Hepatocyte (in vitro differentiated cells): ENCODE measurements at regions not wholly inside any gene's neighbourhood (a gene's known extent, or its start where the extent isn't known, plus 50 kb on each side); places are given as distances from the start of the nearest gene placed in this dataset.

ENCODE experiments used
- DNase-seq: peaks from one replicate; pipeline ENCODE4 v3.0.0-alpha.2; 2016; ENCODE audit warnings: low spot score
- H2AFZ ChIP-seq: fragments of 200-600 bp; sonication (generic); 2 replicates; pipeline ENCODE4 v1.6.0; 2016; ENCODE audit warnings: antibody characterized with exemption, mild to moderate bottlenecking
- H3K27ac ChIP-seq: fragments of 200-600 bp; sonication (generic); 2 replicates; pipeline ENCODE4 v1.5.1; 2016; ENCODE audit warnings: mild to moderate bottlenecking
- H3K27me3 ChIP-seq: fragments of 200-600 bp; sonication (generic); 2 replicates; pipeline ENCODE4 v1.6.1; 2016
- H3K36me3 ChIP-seq: fragments of 200-600 bp; sonication (generic); replicated peaks from 2 replicates; pipeline ENCODE4 v1.5.1; 2016; ENCODE audit warnings: low read depth; ENCODE audit not compliant: insufficient read depth
- H3K4me1 ChIP-seq: fragments of 200-600 bp; sonication (generic); 2 replicates; pipeline ENCODE4 v1.5.1; 2016; ENCODE audit warnings: mild to moderate bottlenecking, moderate library complexity; ENCODE audit not compliant: insufficient read depth
- H3K4me2 ChIP-seq: fragments of 200-600 bp; sonication (generic); 2 replicates; pipeline ENCODE4 v1.6.0; 2016
- H3K4me3 ChIP-seq: fragments of 200-600 bp; sonication (generic); 2 replicates; pipeline ENCODE4 v1.5.1; 2016; ENCODE audit warnings: mild to moderate bottlenecking
- H3K79me2 ChIP-seq: fragments of 200-600 bp; sonication (generic); 2 replicates; pipeline ENCODE4 v1.6.0; 2017; ENCODE audit warnings: mild to moderate bottlenecking
- H3K9me2 ChIP-seq: fragments of 200-600 bp; sonication (generic); replicated peaks from 2 replicates; pipeline ENCODE4 v1.6.0; 2017; ENCODE audit warnings: mild to moderate bottlenecking; ENCODE audit not compliant: insufficient read depth
- H3K9me3 ChIP-seq: fragments of 200-600 bp; sonication (generic); 2 replicates; pipeline ENCODE4 v1.5.1; 2016; ENCODE audit warnings: low read depth, mild to moderate bottlenecking
- H4K20me1 ChIP-seq: fragments of 200-600 bp; sonication (generic); 2 replicates; pipeline ENCODE4 v1.6.0; 2016; ENCODE audit warnings: mild to moderate bottlenecking; ENCODE audit not compliant: insufficient read depth, poor library complexity, severe bottlenecking
- EZH2 ChIP-seq: fragments of 200-600 bp; sonication (generic); IDR thresholded peaks from 2 replicates; pipeline ENCODE4 v1.6.1; 2016; ENCODE audit warnings: antibody characterized with exemption, mild to moderate bottlenecking, borderline replicate concordance
- EZH2phosphoT487 ChIP-seq: fragments of 200-600 bp; sonication (generic); IDR thresholded peaks from one replicate; pipeline ENCODE4 v1.6.1; 2018; ENCODE audit warnings: antibody characterized with exemption, mild to moderate bottlenecking, low read depth, moderate library complexity; ENCODE audit not compliant: unreplicated experiment, severe bottlenecking
- WGBS: methylation state at CpG from one replicate; pipeline ENCODE4 v1.1.6; 2016; ENCODE audit warnings: low lambda C conversion rate; ENCODE audit errors: missing lambda C conversion rate; 5-methylcytosine and 5-hydroxymethylcytosine counted together
- TF ChIP-seq, protein P1 (sequence below): fragments of 200-600 bp; sonication (generic); IDR thresholded peaks from 2 replicates; pipeline ENCODE4 v1.5.1; 2016; ENCODE audit warnings: antibody characterized with exemption, mild to moderate bottlenecking; ENCODE audit not compliant: poor library complexity

DNA sequence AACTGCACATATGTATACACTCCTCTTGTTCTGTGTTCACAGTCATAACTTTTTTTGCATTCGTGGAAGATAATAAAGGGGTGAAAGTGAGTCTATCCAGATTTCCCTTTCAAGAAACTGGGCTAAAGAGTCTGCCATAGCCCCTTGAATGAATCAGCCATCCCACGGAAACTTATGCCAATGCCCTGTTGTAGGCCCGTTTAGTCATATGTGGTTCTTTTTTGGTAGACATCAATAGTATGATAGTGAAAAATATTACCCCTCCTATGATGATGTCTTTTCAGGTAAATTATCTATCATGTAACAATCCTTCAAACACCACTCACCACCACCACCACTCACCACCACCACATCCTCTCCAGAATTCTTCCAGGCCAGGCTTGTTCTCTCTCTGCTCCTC, 99.9 kb upstream of the MYLIP start:
- H4K20me1 ChIP-seq, result no peaks in the 10 kb centered on the region
- peaks cover 14% of the 10 kb centered on the region for H3K4me1 ChIP-seq
- H2AFZ ChIP-seq, result no peak overlapping the region
- WGBS, result 94% methylated on average over 3 of the region's 3 CpGs
- H3K9me2 ChIP-seq, result no peaks in the 10 kb centered on the region
- no peak overlapping the region for H3K4me3 ChIP-seq
- no peak overlapping the region for H3K4me2 ChIP-seq
- TF ChIP-seq EZH2 (no peak), EZH2phosphoT487 (no peak)
- TF ChIP-seq, protein P1, sequence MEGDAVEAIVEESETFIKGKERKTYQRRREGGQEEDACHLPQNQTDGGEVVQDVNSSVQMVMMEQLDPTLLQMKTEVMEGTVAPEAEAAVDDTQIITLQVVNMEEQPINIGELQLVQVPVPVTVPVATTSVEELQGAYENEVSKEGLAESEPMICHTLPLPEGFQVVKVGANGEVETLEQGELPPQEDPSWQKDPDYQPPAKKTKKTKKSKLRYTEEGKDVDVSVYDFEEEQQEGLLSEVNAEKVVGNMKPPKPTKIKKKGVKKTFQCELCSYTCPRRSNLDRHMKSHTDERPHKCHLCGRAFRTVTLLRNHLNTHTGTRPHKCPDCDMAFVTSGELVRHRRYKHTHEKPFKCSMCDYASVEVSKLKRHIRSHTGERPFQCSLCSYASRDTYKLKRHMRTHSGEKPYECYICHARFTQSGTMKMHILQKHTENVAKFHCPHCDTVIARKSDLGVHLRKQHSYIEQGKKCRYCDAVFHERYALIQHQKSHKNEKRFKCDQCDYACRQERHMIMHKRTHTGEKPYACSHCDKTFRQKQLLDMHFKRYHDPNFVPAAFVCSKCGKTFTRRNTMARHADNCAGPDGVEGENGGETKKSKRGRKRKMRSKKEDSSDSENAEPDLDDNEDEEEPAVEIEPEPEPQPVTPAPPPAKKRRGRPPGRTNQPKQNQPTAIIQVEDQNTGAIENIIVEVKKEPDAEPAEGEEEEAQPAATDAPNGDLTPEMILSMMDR, result no peak
- H3K9me3 ChIP-seq, result no peaks in the 10 kb centered on the region
- DNase-seq, result no peak
- no peaks in the 10 kb centered on the region for H3K36me3 ChIP-seq
- H3K27ac ChIP-seq, result no peak overlapping the region
- no peaks in the 10 kb centered on the region for H3K27me3 ChIP-seq
- H3K79me2 ChIP-seq, result no peaks in the 10 kb centered on the region

DNA sequence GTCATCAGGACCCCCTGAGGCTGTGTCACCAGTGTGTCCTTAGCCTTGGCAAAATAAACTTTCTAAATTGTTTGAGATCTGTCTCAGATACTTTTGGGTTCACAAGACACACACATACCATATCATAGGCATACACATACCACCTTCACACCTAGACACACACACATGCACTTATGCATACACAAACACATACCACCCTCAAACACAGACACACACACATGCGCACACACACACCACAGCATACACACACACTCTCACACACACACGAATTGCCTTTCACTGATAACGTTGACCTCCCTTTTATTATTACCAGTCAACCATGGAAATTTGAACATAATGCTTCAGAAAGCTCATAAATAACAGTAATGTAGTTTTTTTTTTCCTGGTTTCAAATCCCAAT, 108.6 kb upstream of the MYLIP start:
- DNase-seq, result no peak
- H3K4me2 ChIP-seq, result no peak overlapping the region
- no peak overlapping the region for H2AFZ ChIP-seq
- no peaks in the 10 kb centered on the region for H3K36me3 ChIP-seq
- H3K4me3 ChIP-seq, result no peak overlapping the region
- H4K20me1 ChIP-seq, result no peaks in the 10 kb centered on the region
- no peaks in the 10 kb centered on the region for H3K9me2 ChIP-seq
- no peaks in the 10 kb centered on the region for H3K9me3 ChIP-seq
- H3K79me2 ChIP-seq, result no peaks in the 10 kb centered on the region
- no peaks in the 10 kb centered on the region for H3K27me3 ChIP-seq
- no peaks in the 10 kb centered on the region for H3K4me1 ChIP-seq
- WGBS, result 88% methylated on average over 3 of the region's 3 CpGs
- TF ChIP-seq, protein P1, result no peak
- TF ChIP-seq EZH2, result no peak
- no peak for TF ChIP-seq EZH2phosphoT487
- no peak overlapping the region for H3K27ac ChIP-seq

DNA sequence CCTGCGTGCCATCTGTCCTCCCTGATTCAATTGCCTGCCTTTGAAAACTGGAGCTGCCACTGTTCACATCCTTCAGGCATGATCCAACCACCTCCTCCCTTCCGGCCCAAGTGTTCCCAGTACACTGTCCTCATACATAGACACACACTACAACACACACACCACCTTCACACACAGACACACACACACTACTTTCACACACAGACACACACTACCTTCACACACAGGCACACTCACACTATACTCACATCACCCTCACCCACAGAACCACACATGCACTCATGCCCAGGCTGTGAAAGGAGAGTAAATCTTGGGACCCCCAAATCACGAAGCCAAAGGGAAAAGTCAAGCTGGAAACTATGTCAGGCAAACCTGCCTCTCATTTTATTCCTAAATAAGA, 109.4 kb upstream of the MYLIP start:
- no peak overlapping the region for H2AFZ ChIP-seq

More for the DNA sequence above, 109.4 kb upstream of the MYLIP start:
- Histone ChIP-seq H3K4me3 (no peak overlapping the region), H4K20me1 (no peaks in the 10 kb centered on the region), H3K4me1 (no peaks in the 10 kb centered on the region), H3K27me3 (no peaks in the 10 kb centered on the region), H3K36me3 (no peaks in the 10 kb centered on the region), H3K79me2 (no peaks in the 10 kb centered on the region), H3K9me3 (no peaks in the 10 kb centered on the region), H3K27ac (no peak overlapping the region), H3K9me2 (no peaks in the 10 kb centered on the region), H3K4me2 (no peak overlapping the region)
- no peak for DNase-seq
- 97% methylated on average over 3 of the region's 3 CpGs for WGBS
- TF ChIP-seq, protein P1, result no peak
- TF ChIP-seq EZH2, result no peak
- TF ChIP-seq EZH2phosphoT487, result no peak
